SKM-1 (cell line): ENCODE measurements at regions not wholly inside any gene's neighbourhood (a gene's known extent, or its start where the extent isn't known, plus 50 kb on each side); places are given as distances from the start of the nearest gene placed in this dataset.
"Not testable (repeated sequence)": the region's sequence is repeated elsewhere in the genome, so short reads cannot be mapped to it uniquely, and the experiment has no call there.

Source experiments
- DNase-seq: peaks from one replicate; lab custom pipeline; 2025; ENCODE audit not compliant: unreplicated experiment; lab: John Stamatoyannopoulos, UW

DNA sequence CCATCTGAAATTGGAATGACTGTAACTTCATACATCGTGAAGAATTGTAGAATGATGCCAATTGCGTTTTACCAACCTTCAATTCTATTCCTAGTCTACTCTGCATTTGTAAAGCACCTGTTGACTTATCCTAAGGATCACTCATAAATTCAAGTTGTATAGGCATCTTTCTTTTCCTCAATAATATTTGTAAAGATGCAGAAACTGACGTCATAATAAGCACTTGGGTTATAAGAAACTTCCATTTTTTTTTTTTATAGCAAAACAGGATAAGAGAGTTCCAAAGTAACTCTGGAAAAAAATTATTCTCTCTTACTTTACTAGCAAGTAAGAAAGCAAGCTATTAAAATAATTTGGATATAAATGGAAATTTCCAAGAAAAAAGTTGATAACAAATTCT is 1377.4 kb upstream of the ACVR2A start:
- no peak for DNase-seq

GRCh38 chr2:146465460-146465859 is 1379.4 kb upstream of the ACVR2A start:
- no peak for DNase-seq

- no peak for DNase-seq
These were observed 1383.8 kb upstream of the ACVR2A start for GRCh38 chr2:146461068-146461467.

- no peak for DNase-seq
These were observed 1386.2 kb upstream of the ACVR2A start for GRCh38 chr2:146458585-146458984.

DNA sequence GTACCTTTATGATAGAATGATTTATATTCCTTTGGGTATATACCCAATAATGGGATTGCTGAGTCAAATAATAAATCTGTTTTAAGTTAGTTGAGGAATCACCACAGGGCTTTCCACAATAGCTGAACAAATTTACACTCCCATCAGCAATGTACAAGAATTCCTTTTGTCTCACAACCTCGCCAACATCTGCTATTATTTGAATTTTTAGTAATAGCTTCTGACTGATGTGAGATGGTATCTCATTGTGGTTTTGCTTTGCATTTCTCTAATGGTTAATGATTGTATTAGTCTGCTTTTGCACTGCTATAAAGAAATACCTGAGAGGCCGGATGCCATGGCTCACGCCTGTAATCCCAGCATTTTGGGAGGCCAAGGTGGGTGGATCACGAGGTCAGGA is 1387.6 kb upstream of the ACVR2A start:
- no peak for DNase-seq

- no peak for DNase-seq
These were observed 1389.5 kb upstream of the ACVR2A start for GRCh38 chr2:146455325-146455724.

- DNase-seq: no peak
These were observed 1392.9 kb upstream of the ACVR2A start for GRCh38 chr2:146451972-146452371.

- DNase-seq: no peak
These were observed 1394.7 kb upstream of the ACVR2A start for GRCh38 chr2:146450131-146450530.

GRCh38 chr2:146444987-146445386 is 1399.8 kb upstream of the ACVR2A start:
- DNase-seq: no peak

DNA sequence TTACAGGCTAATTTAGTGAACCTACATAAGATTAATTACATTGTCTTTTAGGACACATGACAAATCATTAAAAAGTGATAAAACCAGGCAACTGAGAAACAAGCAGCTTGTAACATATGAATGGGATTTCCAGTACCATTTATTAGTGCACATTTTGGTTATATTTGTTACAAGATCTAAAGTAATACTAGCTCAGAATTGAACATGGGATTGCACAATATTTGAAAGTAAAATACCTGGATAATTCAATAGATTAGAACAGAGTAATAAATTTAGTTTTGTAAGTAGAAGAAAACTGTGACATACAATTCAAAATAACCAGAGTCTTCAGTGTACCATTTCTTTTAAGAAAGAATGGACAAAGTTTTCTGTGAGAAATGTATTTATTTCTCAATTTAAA is 1400.7 kb upstream of the ACVR2A start:
- DNase-seq: no peak

GRCh38 chr2:146438246-146438645 is 1406.6 kb upstream of the ACVR2A start:
- no peak for DNase-seq

DNA sequence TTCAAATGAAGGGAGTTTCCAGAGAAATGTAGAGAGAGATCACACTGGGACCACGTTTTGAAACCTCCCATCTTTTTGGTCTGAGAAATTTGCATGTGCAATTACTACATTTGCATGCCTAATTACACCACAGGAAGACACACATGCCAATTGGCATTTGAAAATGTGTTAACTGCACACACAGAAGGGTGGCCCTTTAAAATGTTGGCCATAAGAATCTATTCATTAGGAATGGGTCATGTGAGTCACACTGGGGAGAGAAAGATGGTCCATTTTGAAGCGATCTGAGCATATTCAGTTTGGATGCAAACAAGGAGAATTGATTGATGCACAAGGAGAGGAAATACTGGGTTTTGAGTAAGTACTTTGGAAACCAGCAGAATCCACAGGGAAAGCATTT is 1407.1 kb upstream of the ACVR2A start:
- DNase-seq: no peak

GRCh38 chr2:146433116-146433875 is 1411.5 kb upstream of the ACVR2A start:
- DNase-seq: no peak

DNA sequence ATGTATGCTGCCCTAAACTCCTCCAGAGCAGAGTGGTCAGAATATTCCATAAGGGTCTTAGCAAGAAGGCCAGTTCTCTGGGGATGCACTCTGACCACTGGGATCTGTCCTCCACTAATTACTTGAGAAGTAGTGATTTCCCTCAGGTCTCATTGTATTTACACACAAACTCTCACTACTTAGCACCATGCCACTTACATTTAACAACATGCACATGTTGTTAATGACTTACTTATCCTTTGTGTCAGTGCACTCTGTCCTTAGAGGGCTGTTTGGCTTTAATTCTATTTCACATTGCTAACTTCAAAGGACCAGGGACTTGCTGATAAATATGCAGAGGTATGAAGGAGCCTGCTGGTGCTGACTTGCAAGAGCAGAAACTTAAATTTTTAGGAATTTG is 1415.5 kb upstream of the ACVR2A start:
- DNase-seq: no peak

- no peak for DNase-seq
These were observed 1426.9 kb upstream of the ACVR2A start for GRCh38 chr2:146417942-146418341.

GRCh38 chr2:146415291-146415690 is 1429.5 kb upstream of the ACVR2A start:
- DNase-seq: no peak

DNA sequence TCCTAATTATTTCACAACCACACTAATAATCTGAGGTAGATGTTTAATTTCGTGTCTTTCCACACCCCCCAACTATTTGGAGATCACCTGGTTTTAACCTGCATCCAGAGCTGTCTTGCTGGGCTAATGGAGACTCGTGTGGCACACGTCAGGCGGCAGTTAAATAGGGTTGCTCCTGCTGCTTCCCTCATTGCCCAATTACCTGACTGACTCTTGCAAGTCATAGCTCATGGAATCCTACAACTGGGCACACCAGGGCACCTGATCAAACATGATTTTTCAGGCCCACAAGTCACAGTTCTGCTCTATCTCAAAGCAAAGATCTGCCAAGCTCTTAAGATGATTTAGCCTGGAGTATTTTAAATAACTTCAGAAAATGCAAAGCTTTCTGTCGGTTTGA is 1430.4 kb upstream of the ACVR2A start:
- no peak for DNase-seq

DNA sequence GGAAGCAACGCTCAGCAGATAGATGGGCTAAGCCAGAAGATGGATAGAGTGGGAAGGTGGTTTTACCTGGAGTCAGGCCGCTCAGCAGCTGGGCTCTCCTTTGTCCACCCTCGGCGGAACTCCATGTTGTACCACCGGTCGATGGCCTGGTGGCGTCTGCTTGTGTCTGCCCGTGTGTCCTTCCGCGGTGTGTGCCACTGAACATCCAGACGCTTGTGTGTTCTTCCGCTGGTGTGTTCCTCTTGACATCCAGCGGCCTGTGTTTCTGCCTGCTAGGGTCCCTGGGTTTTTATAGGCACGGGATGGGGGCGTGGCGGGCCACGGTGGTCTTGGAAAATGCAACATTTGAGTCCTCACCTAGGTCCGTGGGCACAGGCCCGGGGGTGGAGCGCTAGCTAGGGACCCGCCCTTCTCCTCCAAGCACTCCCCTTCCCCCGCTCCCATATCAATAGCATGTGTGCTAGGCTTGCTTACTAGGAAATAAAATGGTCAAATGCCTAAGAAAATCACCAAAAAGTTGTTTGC is 1431.7 kb upstream of the ACVR2A start:
- DNase-seq: no peak

GRCh38 chr2:146412625-146413024 is 1432.2 kb upstream of the ACVR2A start:
- DNase-seq: no peak

- not testable (repeated sequence) for DNase-seq
These were observed 1439.2 kb upstream of the ACVR2A start for GRCh38 chr2:146405402-146406309.

DNA sequence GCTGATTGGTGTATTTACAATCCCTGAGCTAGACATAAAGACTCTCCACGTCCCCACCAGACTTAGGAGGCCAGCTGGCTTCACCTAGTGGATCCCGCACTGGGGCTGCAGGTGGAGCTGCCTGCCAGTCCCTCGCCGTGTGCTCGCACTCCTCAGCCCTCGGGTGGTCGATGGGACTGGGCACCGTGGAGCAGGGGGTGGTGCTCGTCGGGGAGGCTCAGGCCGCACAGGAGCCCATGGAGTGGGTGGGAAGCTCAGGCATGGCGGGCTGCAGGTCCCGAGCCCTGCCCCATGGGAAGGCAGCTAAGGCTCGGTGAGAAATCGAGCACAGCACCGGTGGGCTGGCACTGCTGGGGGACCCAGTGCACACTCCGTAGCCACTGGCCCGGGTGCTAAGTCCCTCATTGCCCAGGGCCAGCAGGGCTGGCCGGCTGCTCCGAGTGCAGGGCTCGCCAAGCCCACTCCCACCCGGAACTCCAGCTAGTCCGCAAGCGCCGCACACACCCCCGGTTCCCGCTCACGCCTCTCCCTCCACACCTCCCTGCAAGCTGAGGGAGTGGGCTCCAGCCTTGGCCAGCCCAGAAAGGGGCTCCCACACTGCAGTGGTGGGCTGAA is 1441.2 kb upstream of the ACVR2A start:
- DNase-seq: not testable (repeated sequence)

DNA sequence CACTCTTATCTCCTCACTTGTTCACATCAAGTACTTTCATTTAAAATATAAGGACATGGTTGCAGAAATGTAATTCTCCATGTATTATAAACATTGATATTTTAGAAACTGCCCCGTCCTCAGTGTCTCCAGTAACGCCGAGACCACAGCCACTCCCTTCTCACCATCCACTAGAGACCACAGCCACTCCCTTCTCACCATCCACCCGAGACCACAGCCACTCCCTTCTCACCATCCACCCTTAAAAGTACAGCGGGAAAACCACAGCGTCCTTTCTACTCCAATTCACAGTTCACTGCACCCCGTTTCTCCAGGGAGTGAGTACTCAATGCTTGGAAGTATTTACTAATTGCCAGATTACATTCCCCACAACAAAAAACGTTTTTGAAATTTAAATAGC is 1452.2 kb upstream of the ACVR2A start:
- DNase-seq: no peak
